ENCODE measurements at regions not wholly inside any gene's neighbourhood (a gene's known extent, or its start where the extent isn't known, plus 50 kb on each side); places are given as distances from the start of the nearest gene placed in this dataset.

DNA sequence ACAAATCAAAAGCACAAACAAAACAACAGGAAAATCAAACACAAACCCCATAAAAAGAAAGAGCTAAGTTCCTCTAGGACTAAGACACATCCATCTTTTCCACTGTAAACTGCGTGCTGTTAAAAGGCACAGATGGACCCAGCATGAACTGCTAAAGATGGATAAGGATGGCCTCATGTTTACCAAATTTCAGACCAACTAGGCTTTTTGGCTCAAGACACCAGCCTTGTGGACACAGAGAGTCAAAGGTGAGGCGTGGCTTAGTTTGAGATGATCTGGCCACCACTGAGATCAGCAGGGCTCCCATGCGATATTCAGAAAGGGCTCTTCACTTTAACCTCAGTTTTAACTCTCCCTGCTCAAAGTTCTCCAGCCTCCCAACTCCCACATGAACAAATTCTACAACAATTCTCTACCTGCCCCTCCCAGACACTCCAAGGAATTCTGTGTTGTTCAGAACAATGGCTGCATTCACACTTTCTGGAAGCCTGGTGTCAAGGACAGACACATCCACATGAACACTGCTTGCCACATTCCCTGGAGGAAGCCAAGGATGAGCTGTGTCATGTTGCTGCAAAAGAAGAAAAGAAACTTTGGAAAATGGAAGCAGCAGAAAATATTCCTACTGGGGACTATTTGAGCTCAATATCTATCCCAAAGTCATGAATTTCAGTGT, 198.4 kb upstream of the LRRN1 start:
- Mint-ChIP-seq H3K27me3 (no peaks in the 10 kb centered on the region), H3K4me1 (no peaks in the 10 kb centered on the region), H3K4me3 (no peak overlapping the region), H3K36me3 (ENCODE audit: low read depth) (no peaks in the 10 kb centered on the region), H3K27ac (no peak overlapping the region)
- H3K9me3 ChIP-seq (ENCODE audit: control insufficient read depth, low read length, poor library complexity, severe bottlenecking): no peaks in the 10 kb centered on the region
- no peak for ATAC-seq
- no peak for DNase-seq

DNA sequence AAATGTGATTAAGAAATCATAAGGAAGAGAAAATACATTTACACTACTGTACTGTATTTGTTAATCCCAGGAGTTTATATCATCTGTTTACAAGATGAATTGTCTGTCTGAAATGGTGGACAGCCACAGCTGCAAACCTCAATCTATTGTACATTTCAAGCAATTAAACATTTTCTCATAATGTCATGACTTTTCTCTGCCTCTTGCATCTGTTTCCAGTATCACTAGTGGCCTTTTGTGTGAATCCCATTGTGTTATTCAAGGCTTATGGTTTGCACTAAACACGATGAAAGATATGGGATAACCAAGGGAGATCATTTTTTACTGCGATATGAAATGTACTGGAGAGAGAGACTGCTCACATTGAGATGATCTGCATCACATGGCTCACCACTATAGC, 200.2 kb upstream of the LRRN1 start:
- H3K9me3 ChIP-seq (ENCODE audit: control insufficient read depth, low read length, poor library complexity, severe bottlenecking): no peaks in the 10 kb centered on the region
- Mint-ChIP-seq H3K27me3 (no peaks in the 10 kb centered on the region), H3K4me1 (no peaks in the 10 kb centered on the region), H3K27ac (no peak overlapping the region), H3K36me3 (ENCODE audit: low read depth) (no peaks in the 10 kb centered on the region), H3K4me3 (no peak overlapping the region)
- ATAC-seq (no peak), DNase-seq (no peak)

DNA sequence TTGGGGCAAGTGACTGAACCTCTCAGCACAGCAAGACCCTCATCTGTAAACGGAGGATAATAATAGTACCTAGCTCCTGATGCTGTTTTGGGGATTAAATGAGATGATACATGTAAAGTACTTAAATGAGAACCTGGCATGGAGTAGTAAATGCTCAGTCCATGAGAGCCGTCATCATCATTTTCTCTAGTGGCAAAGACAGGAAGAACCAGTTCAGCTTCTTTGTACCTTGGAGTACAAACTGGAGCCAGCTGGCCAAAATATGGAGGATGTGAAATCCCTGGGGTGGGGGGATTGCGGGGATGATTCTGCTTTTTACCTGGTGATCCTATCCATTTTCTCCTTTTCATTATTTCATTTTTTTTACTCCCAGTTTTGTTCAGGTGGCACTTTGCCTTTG, 204.2 kb upstream of the LRRN1 start:
- Mint-ChIP-seq H3K27ac (no peak overlapping the region), H3K4me3 (no peak overlapping the region), H3K4me1 (no peaks in the 10 kb centered on the region), H3K27me3 (no peaks in the 10 kb centered on the region), H3K36me3 (ENCODE audit: low read depth) (no peaks in the 10 kb centered on the region)
- DNase-seq (no peak), ATAC-seq (no peak)
- no peaks in the 10 kb centered on the region for H3K9me3 ChIP-seq (ENCODE audit: control insufficient read depth, low read length, poor library complexity, severe bottlenecking)

DNA sequence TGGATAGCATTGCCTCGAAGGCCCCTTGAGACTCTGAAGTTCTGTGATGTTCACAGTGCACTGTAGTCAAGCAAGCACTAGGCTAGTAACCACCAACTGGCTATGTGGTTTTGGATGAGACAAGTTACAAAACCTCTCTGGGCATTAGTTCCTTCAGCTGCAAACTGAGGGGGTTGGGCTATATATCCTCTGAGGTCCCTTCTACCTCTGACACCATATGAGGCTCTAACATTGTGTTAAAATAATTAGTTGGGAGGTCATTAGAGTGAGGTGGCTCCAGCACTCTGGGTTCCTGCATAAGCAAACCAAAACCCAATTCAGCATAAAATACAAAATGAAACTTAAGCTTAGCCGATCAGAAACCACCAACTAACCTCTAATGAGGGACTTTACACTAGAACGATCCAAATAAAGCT, 209.5 kb upstream of the LRRN1 start:
- DNase-seq: no peak

DNA sequence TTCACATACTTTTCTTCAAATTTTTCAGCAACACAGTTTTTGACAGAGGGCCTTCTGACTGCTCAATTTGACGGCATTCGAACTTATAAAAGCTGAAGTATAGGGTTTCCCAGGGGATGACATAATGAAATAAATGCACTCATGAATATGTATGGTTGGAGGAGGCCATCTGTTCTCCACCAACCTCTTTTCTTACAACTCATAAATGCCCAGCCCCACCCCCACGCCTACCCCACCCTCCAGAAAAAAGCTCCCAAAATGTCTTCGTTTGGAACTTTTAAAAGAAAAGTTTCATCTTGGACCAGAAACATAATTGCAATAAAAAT, 211.6 kb upstream of the LRRN1 start:
- Mint-ChIP-seq H3K4me1 (no peaks in the 10 kb centered on the region), H3K4me3 (no peak overlapping the region), H3K27ac (no peak overlapping the region), H3K27me3 (no peaks in the 10 kb centered on the region), H3K36me3 (ENCODE audit: low read depth) (no peaks in the 10 kb centered on the region)
- DNase-seq: no peak
- no peak for ATAC-seq
- no peaks in the 10 kb centered on the region for H3K9me3 ChIP-seq (ENCODE audit: control insufficient read depth, low read length, poor library complexity, severe bottlenecking)

More for the DNA sequence above, 209.5 kb upstream of the LRRN1 start:
- no peak overlapping the region for H3K4me3 Mint-ChIP-seq
- no peak for ATAC-seq
- no peaks in the 10 kb centered on the region for H3K4me1 Mint-ChIP-seq
- no peaks in the 10 kb centered on the region for H3K27me3 Mint-ChIP-seq
- no peaks in the 10 kb centered on the region for H3K9me3 ChIP-seq (ENCODE audit: control insufficient read depth, low read length, poor library complexity, severe bottlenecking)
- H3K36me3 Mint-ChIP-seq (ENCODE audit: low read depth): no peaks in the 10 kb centered on the region
- no peak overlapping the region for H3K27ac Mint-ChIP-seq

DNA sequence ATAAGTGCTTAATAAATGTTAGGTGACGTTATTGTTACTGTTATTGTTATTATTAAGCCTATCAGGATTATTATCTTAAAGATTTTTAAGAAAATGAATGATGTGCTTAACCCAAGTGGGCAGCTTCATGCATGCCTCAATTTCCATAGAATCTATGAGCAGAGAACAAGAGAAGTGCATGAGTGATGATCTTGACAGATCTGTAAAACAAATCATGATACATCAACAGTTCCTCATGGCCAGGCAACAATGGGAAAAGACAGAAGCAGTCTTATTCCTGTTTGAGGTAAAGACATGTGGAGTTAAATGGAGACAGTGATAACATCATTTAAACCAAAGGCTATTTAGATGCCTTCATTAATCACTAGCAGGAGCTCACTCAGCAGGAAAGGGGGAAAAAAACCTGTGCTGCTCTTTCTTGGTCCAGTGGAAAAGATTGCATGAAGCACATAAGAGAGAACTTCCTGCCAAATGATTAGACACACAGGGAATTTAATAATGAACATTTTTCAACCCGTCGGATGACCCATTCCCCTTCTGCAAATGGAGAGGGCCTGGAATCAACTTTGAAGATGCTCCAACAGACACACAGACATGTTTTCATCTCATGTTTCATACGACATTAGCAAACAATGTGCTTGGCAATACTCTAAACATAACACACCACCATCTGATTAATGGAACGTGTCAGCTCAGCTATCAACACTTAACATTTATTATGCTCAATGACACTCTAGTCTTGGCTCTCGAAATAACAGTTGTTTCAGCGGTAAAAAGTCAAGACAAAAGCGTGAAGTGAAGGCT, 212.2 kb upstream of the LRRN1 start:
- Mint-ChIP-seq H3K4me1 (no peaks in the 10 kb centered on the region), H3K27ac (no peak overlapping the region), H3K27me3 (no peaks in the 10 kb centered on the region), H3K4me3 (no peak overlapping the region), H3K36me3 (ENCODE audit: low read depth) (no peaks in the 10 kb centered on the region)
- ATAC-seq (no peak), DNase-seq (no peak)
- no peaks in the 10 kb centered on the region for H3K9me3 ChIP-seq (ENCODE audit: control insufficient read depth, low read length, poor library complexity, severe bottlenecking)

DNA sequence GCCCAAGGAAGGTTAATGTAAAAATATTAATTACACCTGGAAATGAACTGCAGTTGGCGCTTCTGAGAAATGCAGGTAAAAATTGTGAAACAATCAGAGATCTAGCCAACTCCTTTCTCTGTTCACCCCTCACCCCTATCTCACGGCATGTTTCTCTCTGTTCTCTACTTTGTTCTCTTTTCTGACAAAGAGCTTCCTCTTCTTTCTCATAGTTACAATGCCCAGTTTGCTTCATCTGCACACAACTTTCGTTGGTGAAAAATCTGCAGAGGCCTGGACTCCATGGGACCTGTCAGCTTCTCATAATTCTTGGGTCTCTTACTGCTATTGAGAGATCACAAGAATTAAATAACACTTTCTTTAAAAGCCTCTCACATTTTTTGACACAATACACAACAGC, 212.9 kb upstream of the LRRN1 start:
- no peaks in the 10 kb centered on the region for H3K4me1 Mint-ChIP-seq
- no peaks in the 10 kb centered on the region for H3K36me3 Mint-ChIP-seq (ENCODE audit: low read depth)
- no peaks in the 10 kb centered on the region for H3K27me3 Mint-ChIP-seq
- H3K9me3 ChIP-seq (ENCODE audit: control insufficient read depth, low read length, poor library complexity, severe bottlenecking): no peaks in the 10 kb centered on the region
- ATAC-seq (no peak), DNase-seq (no peak)
- no peak overlapping the region for H3K4me3 Mint-ChIP-seq
- no peak overlapping the region for H3K27ac Mint-ChIP-seq

DNA sequence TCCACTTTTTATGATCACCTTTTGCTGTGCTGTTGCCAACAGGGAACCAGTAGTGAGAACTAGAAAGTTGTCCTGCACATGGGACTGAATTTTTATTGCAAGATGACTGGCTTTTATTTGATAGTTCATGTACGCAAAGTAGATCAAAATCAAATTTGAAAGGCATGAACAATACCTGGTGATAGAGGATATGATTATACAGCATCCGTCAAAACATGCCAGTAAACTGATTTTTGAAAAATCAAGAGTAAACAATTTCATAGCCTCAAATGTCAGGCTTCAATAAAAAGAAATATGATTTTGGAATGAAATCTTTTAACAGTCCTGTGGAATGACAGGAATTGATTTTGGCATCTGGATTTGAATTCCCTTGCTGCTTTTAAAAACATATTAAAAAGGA, 219.6 kb upstream of the LRRN1 start:
- H3K4me3 Mint-ChIP-seq: no peak overlapping the region
- H3K36me3 Mint-ChIP-seq (ENCODE audit: low read depth): no peaks in the 10 kb centered on the region
- H3K27me3 Mint-ChIP-seq: peaks cover 6% of the 10 kb centered on the region
- no peaks in the 10 kb centered on the region for H3K9me3 ChIP-seq (ENCODE audit: control insufficient read depth, low read length, poor library complexity, severe bottlenecking)
- DNase-seq (no peak), ATAC-seq (no peak)
- H3K4me1 Mint-ChIP-seq: no peaks in the 10 kb centered on the region
- H3K27ac Mint-ChIP-seq: no peak overlapping the region

DNA sequence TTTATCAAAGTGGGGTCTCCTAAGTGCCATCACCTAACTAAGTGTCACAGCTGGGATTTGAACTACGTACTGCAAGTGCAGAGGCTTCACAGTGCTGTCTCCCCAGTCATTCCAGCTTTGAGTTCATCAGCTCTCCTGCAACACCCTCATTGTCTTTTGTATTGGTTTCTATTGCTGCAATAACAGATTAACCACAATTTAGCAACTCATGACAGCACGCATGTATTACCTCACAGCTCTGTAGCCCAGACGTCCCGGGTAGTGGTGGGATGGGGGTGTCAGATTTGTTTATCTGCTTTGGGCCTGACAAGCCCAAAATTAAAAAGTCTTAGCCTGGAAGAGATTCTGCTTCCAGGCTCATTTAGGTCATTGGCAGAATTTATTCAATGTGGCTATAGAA, 220.5 kb upstream of the LRRN1 start:
- no peak overlapping the region for H3K4me3 Mint-ChIP-seq
- ATAC-seq (no peak), DNase-seq (no peak)
- H3K27ac Mint-ChIP-seq: no peak overlapping the region
- H3K27me3 Mint-ChIP-seq: peaks cover 6% of the 10 kb centered on the region
- H3K9me3 ChIP-seq (ENCODE audit: control insufficient read depth, low read length, poor library complexity, severe bottlenecking): no peaks in the 10 kb centered on the region
- no peaks in the 10 kb centered on the region for H3K4me1 Mint-ChIP-seq
- no peaks in the 10 kb centered on the region for H3K36me3 Mint-ChIP-seq (ENCODE audit: low read depth)

DNA sequence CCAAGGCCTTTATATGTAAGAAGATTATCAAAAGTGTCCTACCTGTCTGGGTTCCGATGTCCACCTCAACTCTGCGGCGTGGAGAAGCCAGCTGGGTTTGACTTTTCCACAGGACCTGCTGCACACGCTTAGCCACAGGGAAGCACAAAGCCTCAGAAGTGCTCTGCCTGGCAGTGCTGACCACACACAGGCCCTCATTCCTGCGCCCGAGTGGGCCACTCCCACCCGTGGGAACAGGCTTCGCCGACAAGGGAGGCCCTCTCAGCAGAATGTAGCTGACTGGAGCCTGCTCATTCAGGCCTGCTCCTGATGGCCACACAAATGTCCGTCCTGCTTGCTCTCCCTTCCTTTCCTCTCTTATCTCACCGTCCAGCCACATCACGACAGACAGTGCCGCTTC, 221.4 kb upstream of the LRRN1 start:
- Mint-ChIP-seq H3K4me3 (no peak overlapping the region), H3K4me1 (no peaks in the 10 kb centered on the region), H3K27me3 (peaks cover 10% of the 10 kb centered on the region), H3K27ac (no peak overlapping the region), H3K36me3 (ENCODE audit: low read depth) (no peaks in the 10 kb centered on the region)
- DNase-seq (no peak), ATAC-seq (no peak)
- no peaks in the 10 kb centered on the region for H3K9me3 ChIP-seq (ENCODE audit: control insufficient read depth, low read length, poor library complexity, severe bottlenecking)

DNA sequence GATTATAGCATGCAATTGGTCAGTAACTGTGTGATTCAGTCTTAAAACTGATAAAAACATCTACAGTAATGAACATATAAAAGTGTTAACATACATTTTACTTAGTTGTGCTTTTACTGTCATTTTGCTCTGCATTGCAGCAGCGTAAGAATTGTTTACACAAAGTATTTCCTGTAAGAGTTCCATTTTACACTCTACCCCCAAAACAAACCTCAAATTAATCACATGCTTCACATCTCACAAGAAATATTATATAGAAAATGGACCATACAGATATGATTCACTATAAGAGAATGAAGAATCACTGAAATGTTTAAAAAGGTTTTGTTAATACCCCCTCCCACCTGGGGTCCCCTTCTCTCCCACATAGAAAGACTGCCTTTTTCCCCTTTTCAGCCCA, 225.9 kb upstream of the LRRN1 start:
- H3K9me3 ChIP-seq (ENCODE audit: control insufficient read depth, low read length, poor library complexity, severe bottlenecking): no peaks in the 10 kb centered on the region
- Mint-ChIP-seq H3K4me3 (no peak overlapping the region), H3K4me1 (no peaks in the 10 kb centered on the region), H3K27ac (no peak overlapping the region), H3K36me3 (ENCODE audit: low read depth) (no peaks in the 10 kb centered on the region), H3K27me3 (peaks cover 14% of the 10 kb centered on the region)
- ATAC-seq (no peak), DNase-seq (no peak)

DNA sequence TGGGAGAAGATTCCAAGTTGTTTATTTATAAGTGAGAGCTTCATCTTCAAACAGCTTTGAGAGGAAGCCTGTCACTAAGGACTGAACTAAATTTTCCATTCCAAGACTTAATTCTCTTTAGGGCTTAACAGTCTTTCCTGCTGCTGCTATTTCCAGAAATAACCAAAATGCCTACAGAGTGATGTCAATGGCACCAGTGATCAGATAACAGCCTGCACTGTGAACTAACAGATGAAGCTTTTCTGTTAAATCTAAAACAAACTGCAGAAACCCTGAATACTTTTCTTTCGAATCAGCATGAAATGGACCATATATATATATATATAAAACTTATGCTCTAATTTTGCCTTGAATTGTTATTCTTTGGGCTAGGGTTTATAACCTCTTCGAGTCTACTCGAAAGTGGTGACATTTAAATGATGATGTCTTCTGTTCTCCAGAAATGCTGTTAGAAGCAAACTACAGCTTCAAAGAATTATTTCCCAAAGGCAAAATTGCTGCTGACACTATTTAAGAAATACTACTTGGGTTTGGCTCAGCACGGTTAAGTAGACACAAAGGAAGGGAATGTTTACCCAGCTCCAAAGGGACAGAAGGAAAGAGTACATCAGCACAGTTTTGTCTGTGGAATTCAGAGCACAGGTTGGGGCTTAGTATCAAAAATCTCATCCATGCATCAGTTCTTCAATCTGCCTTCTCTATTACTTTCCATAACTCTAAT, 238.5 kb upstream of the LRRN1 start:
- Mint-ChIP-seq H3K4me1 (no peaks in the 10 kb centered on the region), H3K27me3 (no peaks in the 10 kb centered on the region), H3K36me3 (ENCODE audit: low read depth) (no peaks in the 10 kb centered on the region), H3K4me3 (no peak overlapping the region), H3K27ac (no peak overlapping the region)
- no peaks in the 10 kb centered on the region for H3K9me3 ChIP-seq (ENCODE audit: control insufficient read depth, low read length, poor library complexity, severe bottlenecking)
- no peak for ATAC-seq
- DNase-seq: no peak

DNA sequence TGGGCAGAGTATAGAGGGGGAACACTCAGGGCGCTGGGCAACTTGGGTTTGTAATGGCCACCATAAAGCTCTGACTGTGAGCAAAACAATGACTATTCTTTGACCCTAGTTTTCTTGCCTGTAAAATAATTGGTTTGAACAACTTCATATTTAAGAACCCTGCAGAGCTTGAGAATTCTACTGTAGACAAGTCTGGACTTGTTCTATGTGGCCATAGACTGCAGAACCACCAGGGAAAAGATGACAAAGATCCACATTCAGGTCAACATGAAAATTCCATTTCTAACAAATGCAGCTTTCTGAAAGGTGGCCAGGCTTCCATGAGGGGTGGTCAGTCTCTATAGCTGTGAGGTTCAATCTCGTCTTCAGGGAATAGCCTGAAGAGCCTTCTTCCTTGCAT, 239.4 kb upstream of the LRRN1 start:
- Mint-ChIP-seq H3K36me3 (ENCODE audit: low read depth) (no peaks in the 10 kb centered on the region), H3K4me3 (no peak overlapping the region), H3K27me3 (no peaks in the 10 kb centered on the region), H3K27ac (no peak overlapping the region), H3K4me1 (no peaks in the 10 kb centered on the region)
- H3K9me3 ChIP-seq (ENCODE audit: control insufficient read depth, low read length, poor library complexity, severe bottlenecking): no peaks in the 10 kb centered on the region
- ATAC-seq: no peak
- no peak for DNase-seq

DNA sequence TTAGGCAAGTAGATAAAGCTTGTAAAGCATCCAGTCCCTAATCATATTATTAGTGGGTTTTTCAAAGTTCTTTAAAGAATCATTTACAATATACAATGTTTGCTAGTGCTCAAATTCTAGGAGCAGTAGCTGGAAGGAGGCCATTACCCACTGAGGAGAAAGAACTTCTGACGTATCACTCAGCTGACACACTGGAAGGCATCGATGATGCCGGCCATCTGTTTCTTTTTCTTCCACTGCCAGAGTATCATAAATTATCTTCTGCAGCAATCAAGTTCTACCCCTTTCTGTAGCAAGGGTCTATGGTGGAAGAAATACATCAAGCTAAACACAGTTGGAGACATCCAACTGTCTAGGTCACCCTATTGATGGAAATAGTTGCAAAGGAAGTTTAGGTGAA, 243.2 kb upstream of the LRRN1 start:
- Mint-ChIP-seq H3K4me3 (no peak overlapping the region), H3K27me3 (no peaks in the 10 kb centered on the region), H3K4me1 (no peaks in the 10 kb centered on the region), H3K36me3 (ENCODE audit: low read depth) (no peaks in the 10 kb centered on the region), H3K27ac (no peak overlapping the region)
- ATAC-seq (no peak), DNase-seq (no peak)
- H3K9me3 ChIP-seq (ENCODE audit: control insufficient read depth, low read length, poor library complexity, severe bottlenecking): no peaks in the 10 kb centered on the region

Data from T-helper 17 cell (primary cell).